CD8-positive, alpha-beta memory T cell (primary cell): ENCODE measurements at regions not wholly inside any gene's neighbourhood (a gene's known extent, or its start where the extent isn't known, plus 50 kb on each side); places are given as distances from the start of the nearest gene placed in this dataset.
A peak's percentile ranks its signal among the peaks of the same experiment; 100 is the strongest.

Experiments used
- CTCF ChIA-PET: fragments of 350-600 bp; sonication (Branson Sonifier 250); formaldehyde crosslinking; loops from one replicate; lab custom pipeline; 2021; ENCODE audit warnings: antibody characterized with exemption; lab: Charles Lee
- POLR2A ChIA-PET: fragments of 350-600 bp; sonication (Branson Sonifier 250); formaldehyde crosslinking; loops from one replicate; lab custom pipeline; 2021; ENCODE audit warnings: antibody characterized with exemption; lab: Charles Lee
- DNase-seq, 5 donors: peaks; one replicate each; pipeline versions ENCODE4 v3.0.0 to v3.0.0-alpha.2; 2020 to 2022; ENCODE audit warnings: mixed read lengths in 1 of 5
- H3K27ac ChIP-seq: one replicate; pipeline ENCODE4 v1.7.0; 2013; ENCODE audit warnings: low read depth, mild to moderate bottlenecking, low read length, moderate library complexity
- H3K27me3 ChIP-seq: 2 replicates; pipeline ENCODE4 v1.7.0; 2013; ENCODE audit warnings: low read length, mild to moderate bottlenecking; ENCODE audit not compliant: insufficient read depth, poor library complexity, severe bottlenecking
- H3K36me3 ChIP-seq: 2 replicates; pipeline ENCODE4 v1.7.0; 2013; ENCODE audit warnings: mild to moderate bottlenecking, low read length, moderate library complexity; ENCODE audit not compliant: insufficient read depth
- H3K4me1 ChIP-seq: 2 replicates; pipeline ENCODE4 v1.7.0; 2013; ENCODE audit warnings: mild to moderate bottlenecking, low read length, moderate library complexity; ENCODE audit not compliant: insufficient read depth
- H3K4me3 ChIP-seq: 2 replicates; pipeline ENCODE4 v1.7.0; 2013; ENCODE audit warnings: mild to moderate bottlenecking, low read length
- H3K9me3 ChIP-seq: 2 replicates; pipeline ENCODE4 v1.7.0; 2013; ENCODE audit warnings: mild to moderate bottlenecking, low read length
- H3K27ac Mint-ChIP-seq, 8 donors: one replicate each; pipeline ENCODE4 v1.8.0; 2020 to 2021; ENCODE audit warnings: mixed read lengths in 8 of 8, mild to moderate bottlenecking in 6 of 8, inconsistent platforms in 3 of 8, moderate library complexity in 3 of 8
- H3K27me3 Mint-ChIP-seq, 2 donors: one replicate each; pipeline ENCODE4 v1.8.0; 2020 to 2021; ENCODE audit warnings: mixed read lengths in 2 of 2, mild to moderate bottlenecking in 1 of 2, moderate library complexity in 1 of 2
- H3K36me3 Mint-ChIP-seq, 3 donors: one replicate each; pipeline ENCODE4 v1.8.0; 2020 to 2021; ENCODE audit warnings: mixed read lengths in 3 of 3, inconsistent platforms in 1 of 3, mild to moderate bottlenecking in 1 of 3
- H3K4me1 Mint-ChIP-seq, 3 donors: one replicate each; pipeline ENCODE4 v1.8.0; 2020 to 2021; ENCODE audit warnings: mixed read lengths in 3 of 3, inconsistent platforms in 1 of 3, mild to moderate bottlenecking in 1 of 3
- H3K4me3 Mint-ChIP-seq, 7 donors: one replicate each; pipeline ENCODE4 v1.8.0; 2020 to 2021; ENCODE audit warnings: mixed read lengths in 7 of 7, mild to moderate bottlenecking in 6 of 7, moderate library complexity in 4 of 7, inconsistent platforms in 2 of 7
- H3K9me3 Mint-ChIP-seq, 5 donors: one replicate each; pipeline ENCODE4 v1.8.0; 2020 to 2022; ENCODE audit warnings: mixed read lengths in 5 of 5, mild to moderate bottlenecking in 3 of 5, moderate library complexity in 2 of 5, inconsistent platforms in 1 of 5

GRCh38 chr6:155611742-155612141, 156.1 kb upstream of the NOX3 start:
- no peak overlapping the region for H3K4me3 ChIP-seq
- Mint-ChIP-seq H3K36me3 (no peaks in the 10 kb centered on the region), H3K4me1 (no peaks in the 10 kb centered on the region), H3K27me3 (peaks cover 0 to 2% of the 10 kb centered on the region in 2 donors), H3K27ac (no peak overlapping the region), H3K9me3 (peaks cover 10 to 23% (median 19%) of the 10 kb centered on the region in 5 donors), H3K4me3 (no peak overlapping the region)
- POLR2A ChIA-PET: no interaction called here
- H3K4me1 ChIP-seq: no peaks in the 10 kb centered on the region
- CTCF ChIA-PET: no interaction called here
- no peaks in the 10 kb centered on the region for H3K9me3 ChIP-seq
- H3K27me3 ChIP-seq: no peaks in the 10 kb centered on the region
- DNase-seq: no peak
- H3K36me3 ChIP-seq: no peaks in the 10 kb centered on the region
- no peak overlapping the region for H3K27ac ChIP-seq

DNA sequence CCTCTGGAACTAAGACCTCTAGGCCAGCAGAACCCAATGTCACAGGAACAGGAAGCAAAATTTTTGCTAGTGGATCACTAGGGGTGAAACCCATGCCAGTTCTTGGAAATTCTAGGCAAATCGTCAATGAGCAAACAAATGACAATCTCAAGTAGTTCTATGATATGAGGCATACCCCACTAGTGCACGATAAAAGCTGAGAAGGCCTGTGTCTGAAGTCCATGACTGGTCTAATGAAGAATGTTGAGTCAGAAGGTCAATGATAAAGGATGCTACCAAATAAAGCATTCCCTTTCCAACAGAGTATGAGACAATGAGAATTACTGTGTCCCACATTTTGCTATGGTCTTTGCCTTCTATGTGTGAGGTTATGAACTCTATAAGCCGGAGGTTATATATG, 149.4 kb upstream of the NOX3 start:
- Mint-ChIP-seq H3K27ac (no peak overlapping the region), H3K9me3 (peaks cover 0 to 5% (median 0%) of the 10 kb centered on the region in 5 donors), H3K27me3 (peaks cover 0 to 2% of the 10 kb centered on the region in 2 donors), H3K36me3 (no peaks in the 10 kb centered on the region), H3K4me3 (no peak overlapping the region), H3K4me1 (no peaks in the 10 kb centered on the region)
- Histone ChIP-seq H3K4me3 (no peak overlapping the region), H3K36me3 (no peaks in the 10 kb centered on the region), H3K9me3 (no peaks in the 10 kb centered on the region), H3K27ac (no peak overlapping the region), H3K27me3 (no peaks in the 10 kb centered on the region), H3K4me1 (no peaks in the 10 kb centered on the region)
- ChIA-PET CTCF (no interaction called here), POLR2A (no interaction called here)
- DNase-seq: no peak

DNA sequence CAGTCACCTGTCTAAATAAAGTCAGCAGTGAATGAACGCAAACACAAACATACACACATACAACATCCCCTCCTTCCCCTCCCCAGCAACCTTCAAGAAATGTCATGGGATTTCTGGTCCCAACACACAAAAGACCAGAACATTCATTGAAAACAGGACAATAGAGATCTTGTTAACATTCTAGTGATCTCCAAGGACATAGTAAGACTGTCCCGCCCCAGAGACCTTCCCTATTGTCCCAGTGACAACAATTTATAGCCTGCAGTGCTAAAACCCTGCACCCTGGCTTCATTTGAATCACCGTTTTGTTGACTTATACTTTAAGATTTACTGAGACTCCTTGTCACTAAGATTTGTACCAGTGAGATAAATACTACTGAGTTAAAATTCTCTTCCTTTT, 143.9 kb upstream of the NOX3 start:
- Mint-ChIP-seq H3K4me3 (peak overlapping the region in 1 of 7 donors; percentile 13), H3K36me3 (no peaks in the 10 kb centered on the region), H3K27ac (no peak overlapping the region), H3K4me1 (no peaks in the 10 kb centered on the region), H3K27me3 (peaks cover 0 to 3% of the 10 kb centered on the region in 2 donors), H3K9me3 (peaks cover 0 to 2% (median 0%) of the 10 kb centered on the region in 5 donors)
- ChIA-PET CTCF (no interaction called here), POLR2A (no interaction called here)
- no peaks in the 10 kb centered on the region for H3K36me3 ChIP-seq
- H3K27ac ChIP-seq: no peak overlapping the region
- no peak for DNase-seq
- no peaks in the 10 kb centered on the region for H3K27me3 ChIP-seq
- H3K9me3 ChIP-seq: no peaks in the 10 kb centered on the region
- H3K4me1 ChIP-seq: no peaks in the 10 kb centered on the region
- no peak overlapping the region for H3K4me3 ChIP-seq

- POLR2A ChIA-PET: no interaction called here
- CTCF ChIA-PET: no interaction called here
These were observed 143.5 kb upstream of the NOX3 start for GRCh38 chr6:155599160-155599559.

GRCh38 chr6:155595284-155595683, 139.6 kb upstream of the NOX3 start:
- H3K27ac Mint-ChIP-seq: no peak overlapping the region
- H3K36me3 Mint-ChIP-seq: no peaks in the 10 kb centered on the region

More at GRCh38 chr6:155599160-155599559, 143.5 kb upstream of the NOX3 start:
- no peaks in the 10 kb centered on the region for H3K36me3 ChIP-seq
- Mint-ChIP-seq H3K36me3 (no peaks in the 10 kb centered on the region), H3K27me3 (peaks cover 0 to 3% of the 10 kb centered on the region in 2 donors), H3K4me1 (no peaks in the 10 kb centered on the region), H3K27ac (no peak overlapping the region), H3K4me3 (no peak overlapping the region), H3K9me3 (peaks cover 0 to 2% (median 0%) of the 10 kb centered on the region in 5 donors)
- no peak for DNase-seq
- no peaks in the 10 kb centered on the region for H3K27me3 ChIP-seq
- H3K4me3 ChIP-seq: no peak overlapping the region
- no peak overlapping the region for H3K27ac ChIP-seq
- H3K9me3 ChIP-seq: no peaks in the 10 kb centered on the region
- no peaks in the 10 kb centered on the region for H3K4me1 ChIP-seq

DNA sequence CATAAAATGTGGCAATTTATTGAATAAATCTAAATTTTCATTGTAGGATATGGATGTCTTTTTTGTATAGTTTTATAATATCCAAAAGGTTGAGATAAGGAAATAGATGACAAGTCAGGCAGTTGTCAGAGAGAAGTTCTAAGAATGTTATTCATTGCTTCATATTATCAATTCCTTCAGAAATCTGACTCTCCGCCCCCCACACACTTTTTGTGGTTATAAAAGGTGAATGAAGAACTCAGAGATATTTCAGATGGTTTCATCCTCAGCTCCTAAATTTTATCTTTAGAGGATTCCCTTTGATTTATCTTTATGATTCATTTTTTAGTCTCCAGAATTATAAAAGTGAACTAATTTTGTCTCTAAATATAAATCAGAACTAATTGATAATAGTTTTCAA, 136.1 kb upstream of the NOX3 start:
- no peaks in the 10 kb centered on the region for H3K36me3 ChIP-seq
- no peak overlapping the region for H3K27ac Mint-ChIP-seq
- no peak overlapping the region for H3K27ac ChIP-seq
- no peak for DNase-seq
- no peak overlapping the region for H3K4me3 Mint-ChIP-seq
- ChIA-PET POLR2A (no interaction called here), CTCF (no interaction called here)
- no peaks in the 10 kb centered on the region for H3K36me3 Mint-ChIP-seq
- H3K9me3 Mint-ChIP-seq: peaks cover 0 to 8% (median 2%) of the 10 kb centered on the region in 5 donors
- no peaks in the 10 kb centered on the region for H3K27me3 ChIP-seq
- no peaks in the 10 kb centered on the region for H3K4me1 Mint-ChIP-seq
- peaks cover 0 to 5% of the 10 kb centered on the region in 2 donors for H3K27me3 Mint-ChIP-seq
- H3K4me3 ChIP-seq: no peak overlapping the region
- no peaks in the 10 kb centered on the region for H3K9me3 ChIP-seq
- H3K4me1 ChIP-seq: no peaks in the 10 kb centered on the region

More at GRCh38 chr6:155595284-155595683, 139.6 kb upstream of the NOX3 start:
- peaks cover 0 to 8% of the 10 kb centered on the region in 2 donors for H3K27me3 Mint-ChIP-seq
- Histone ChIP-seq H3K36me3 (no peaks in the 10 kb centered on the region), H3K9me3 (no peaks in the 10 kb centered on the region), H3K4me3 (no peak overlapping the region), H3K27me3 (no peaks in the 10 kb centered on the region), H3K27ac (no peak overlapping the region), H3K4me1 (no peaks in the 10 kb centered on the region)
- no peak overlapping the region for H3K4me3 Mint-ChIP-seq
- DNase-seq: no peak
- H3K9me3 Mint-ChIP-seq: peaks cover 0 to 2% (median 0%) of the 10 kb centered on the region in 5 donors
- H3K4me1 Mint-ChIP-seq: no peaks in the 10 kb centered on the region
- CTCF ChIA-PET: no interaction called here
- POLR2A ChIA-PET: no interaction called here

- Histone ChIP-seq H3K36me3 (no peaks in the 10 kb centered on the region), H3K27me3 (no peaks in the 10 kb centered on the region), H3K4me1 (no peaks in the 10 kb centered on the region), H3K27ac (no peak overlapping the region), H3K4me3 (no peak overlapping the region), H3K9me3 (no peaks in the 10 kb centered on the region)
- Mint-ChIP-seq H3K9me3 (peaks cover 0 to 8% (median 2%) of the 10 kb centered on the region in 5 donors), H3K36me3 (no peaks in the 10 kb centered on the region), H3K27me3 (peaks cover 0 to 5% of the 10 kb centered on the region in 2 donors), H3K4me1 (no peaks in the 10 kb centered on the region), H3K27ac (no peak overlapping the region), H3K4me3 (no peak overlapping the region)
- ChIA-PET CTCF (no interaction called here), POLR2A (no interaction called here)
- no peak for DNase-seq
These were observed 133.6 kb upstream of the NOX3 start for GRCh38 chr6:155589190-155589589.

- Histone ChIP-seq H3K27ac (no peak overlapping the region), H3K36me3 (no peaks in the 10 kb centered on the region), H3K4me1 (no peaks in the 10 kb centered on the region), H3K9me3 (no peaks in the 10 kb centered on the region), H3K27me3 (no peaks in the 10 kb centered on the region), H3K4me3 (no peak overlapping the region)
- H3K9me3 Mint-ChIP-seq: peaks cover 0 to 8% (median 2%) of the 10 kb centered on the region in 5 donors
- no peaks in the 10 kb centered on the region for H3K36me3 Mint-ChIP-seq
- ChIA-PET POLR2A (no interaction called here), CTCF (interaction anchor here (0.5 kb wide), 1 partner anchor 1001 kb away, joined by 3 read pairs; no protein-coding TSS in a partner anchor)
- no peak for DNase-seq
- no peak overlapping the region for H3K27ac Mint-ChIP-seq
- H3K27me3 Mint-ChIP-seq: peaks cover 0 to 5% of the 10 kb centered on the region in 2 donors
- no peaks in the 10 kb centered on the region for H3K4me1 Mint-ChIP-seq
- H3K4me3 Mint-ChIP-seq: no peak overlapping the region
These were observed 132.2 kb upstream of the NOX3 start for GRCh38 chr6:155587817-155588216.
